Activated T-cell treated with anti-CD3 and anti-CD28 coated beads, Interleukin-2, amount 50 U/mL, for 72 hours (primary cell): ENCODE measurements at regions not wholly inside any gene's neighbourhood (a gene's known extent, or its start where the extent isn't known, plus 50 kb on each side); places are given as distances from the start of the nearest gene placed in this dataset.
"Not testable (repeated sequence)": the region's sequence is repeated elsewhere in the genome, so short reads cannot be mapped to it uniquely, and the experiment has no call there.

Experiments used
- ATAC-seq, 2 donors: fragments of 150-1000 bp; cut with Tn5 transposase; replicated peaks in 1 of 2; 2 replicates each; pipeline ENCODE4 v1.10.0; 2021; ENCODE audit warnings: moderate library complexity in 2 of 2, mild to moderate bottlenecking in 1 of 2
- DNase-seq, 2 donors: peaks; one replicate each; pipeline ENCODE4 v3.0.0; 2021 to 2022; ENCODE audit warnings: mixed read lengths in 1 of 2
- H3K27ac Mint-ChIP-seq: one replicate; pipeline ENCODE4 v1.8.0; 2022; ENCODE audit warnings: mild to moderate bottlenecking, moderate library complexity, mixed read lengths
- H3K27me3 Mint-ChIP-seq: one replicate; pipeline ENCODE4 v1.8.0; 2022; ENCODE audit warnings: low read depth, mixed read lengths
- H3K36me3 Mint-ChIP-seq, 2 donors: one replicate each; pipeline ENCODE4 v1.8.0; 2022; ENCODE audit warnings: mixed read lengths in 2 of 2, mild to moderate bottlenecking in 1 of 2; ENCODE audit not compliant: insufficient read depth in 2 of 2
- H3K4me1 Mint-ChIP-seq: one replicate; pipeline ENCODE4 v1.8.0; 2022; ENCODE audit warnings: low read depth, mixed read lengths
- H3K4me3 Mint-ChIP-seq, 2 donors: one replicate each; pipeline ENCODE4 v1.8.0; 2022; ENCODE audit warnings: mild to moderate bottlenecking in 2 of 2, mixed read lengths in 2 of 2, moderate library complexity in 2 of 2
- H3K9me3 Mint-ChIP-seq, 2 donors: one replicate each; pipeline ENCODE4 v1.8.0; 2022; ENCODE audit warnings: mixed read lengths in 2 of 2

GRCh38 chr7:81075150-81075549, 156.3 kb upstream of the SEMA3C start:
- H3K4me3 Mint-ChIP-seq = no peak overlapping the region
- H3K36me3 Mint-ChIP-seq = no peaks in the 10 kb centered on the region
- no peaks in the 10 kb centered on the region for H3K4me1 Mint-ChIP-seq
- ATAC-seq (no peak), DNase-seq (no peak)
- no peaks in the 10 kb centered on the region for H3K27me3 Mint-ChIP-seq
- H3K9me3 Mint-ChIP-seq = peaks cover 3 to 12% of the 10 kb centered on the region in 2 donors
- no peak overlapping the region for H3K27ac Mint-ChIP-seq

GRCh38 chr7:81074406-81074805, 155.6 kb upstream of the SEMA3C start:
- Mint-ChIP-seq H3K4me1 (no peaks in the 10 kb centered on the region), H3K27ac (no peak overlapping the region), H3K36me3 (no peaks in the 10 kb centered on the region), H3K9me3 (peaks cover 3 to 12% of the 10 kb centered on the region in 2 donors), H3K27me3 (no peaks in the 10 kb centered on the region), H3K4me3 (no peak overlapping the region)
- DNase-seq (no peak), ATAC-seq (no peak)

DNA sequence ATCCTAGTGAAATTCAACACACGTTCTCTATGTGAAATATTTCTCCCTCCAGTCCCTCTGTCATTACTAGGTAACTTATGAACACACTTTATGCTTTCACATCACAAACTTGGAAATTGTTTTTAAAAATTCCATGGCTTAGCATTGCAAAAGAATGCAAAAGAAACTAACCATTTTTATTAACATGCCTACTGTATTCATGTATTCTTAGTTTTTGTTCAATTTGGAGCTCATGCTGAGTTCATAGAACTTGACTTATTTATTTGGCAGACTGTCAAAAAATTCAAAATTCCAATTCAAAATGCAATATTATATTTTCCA, 155.0 kb upstream of the SEMA3C start:
- Mint-ChIP-seq H3K27ac (no peak overlapping the region), H3K9me3 (peaks cover 3 to 12% of the 10 kb centered on the region in 2 donors), H3K4me1 (no peaks in the 10 kb centered on the region), H3K27me3 (no peaks in the 10 kb centered on the region), H3K4me3 (no peak overlapping the region), H3K36me3 (no peaks in the 10 kb centered on the region)
- DNase-seq (no peak), ATAC-seq (no peak)

GRCh38 chr7:81070956-81071355, 152.1 kb upstream of the SEMA3C start:
- no peaks in the 10 kb centered on the region for H3K36me3 Mint-ChIP-seq
- H3K9me3 Mint-ChIP-seq = peaks cover 3 to 6% of the 10 kb centered on the region in 2 donors
- no peaks in the 10 kb centered on the region for H3K4me1 Mint-ChIP-seq
- DNase-seq = no peak
- H3K27me3 Mint-ChIP-seq = no peaks in the 10 kb centered on the region
- ATAC-seq = no peak
- H3K4me3 Mint-ChIP-seq = no peak overlapping the region
- H3K27ac Mint-ChIP-seq = no peak overlapping the region

GRCh38 chr7:81066797-81067196, 147.9 kb upstream of the SEMA3C start:
- Mint-ChIP-seq H3K4me3 (no peak overlapping the region), H3K27me3 (no peaks in the 10 kb centered on the region), H3K4me1 (no peaks in the 10 kb centered on the region), H3K36me3 (no peaks in the 10 kb centered on the region), H3K9me3 (peaks cover 0 to under 1% of the 10 kb centered on the region in 2 donors), H3K27ac (no peak overlapping the region)
- DNase-seq (no peak), ATAC-seq (no peak)

DNA sequence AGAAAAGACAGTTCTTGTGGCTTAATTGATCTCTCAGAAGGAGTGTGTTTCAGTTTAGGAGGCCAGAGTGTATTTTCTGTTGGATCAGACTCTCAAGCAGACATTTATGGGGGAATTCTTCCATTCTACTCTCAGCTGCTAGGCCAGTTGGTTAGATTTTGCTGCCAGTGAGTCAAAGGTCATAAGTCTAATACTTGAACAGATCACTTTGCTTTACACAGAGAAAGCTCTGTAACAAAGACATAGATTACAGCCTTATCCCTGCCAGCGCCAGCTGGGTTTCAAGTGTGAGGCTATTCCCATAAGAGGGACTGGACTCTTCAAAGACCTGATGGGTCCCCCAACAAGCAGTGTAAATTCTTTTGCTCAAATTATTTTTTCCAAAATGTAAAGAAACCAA, 145.6 kb upstream of the SEMA3C start:
- Mint-ChIP-seq H3K27ac (no peak overlapping the region), H3K4me3 (no peak overlapping the region), H3K9me3 (peaks cover 0 to 1% of the 10 kb centered on the region in 2 donors), H3K4me1 (no peaks in the 10 kb centered on the region), H3K27me3 (no peaks in the 10 kb centered on the region), H3K36me3 (no peaks in the 10 kb centered on the region)
- DNase-seq (no peak), ATAC-seq (no peak)

DNA sequence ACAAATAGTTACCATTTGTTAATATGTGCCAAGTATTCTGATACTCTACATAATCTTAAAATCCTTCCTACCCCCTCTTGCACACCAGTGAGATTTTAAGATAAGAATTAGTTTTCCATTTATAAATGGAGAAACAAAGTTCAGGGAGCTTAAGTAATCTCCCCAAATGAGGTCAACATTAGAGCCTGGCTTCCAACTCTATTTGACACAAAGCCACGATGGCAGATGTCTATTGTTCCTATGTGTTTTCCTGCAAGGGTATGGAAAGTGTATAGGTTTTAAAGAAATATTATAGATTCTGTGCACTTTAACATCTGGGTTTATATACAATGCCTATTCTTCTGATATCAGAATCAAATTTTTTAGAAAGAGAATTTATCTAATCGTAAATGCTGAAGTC, 143.9 kb upstream of the SEMA3C start:
- DNase-seq (no peak), ATAC-seq (no peak)
- no peak overlapping the region for H3K27ac Mint-ChIP-seq
- no peaks in the 10 kb centered on the region for H3K27me3 Mint-ChIP-seq
- no peak overlapping the region for H3K4me3 Mint-ChIP-seq
- no peaks in the 10 kb centered on the region for H3K36me3 Mint-ChIP-seq
- H3K4me1 Mint-ChIP-seq = no peaks in the 10 kb centered on the region
- peaks cover 0 to 1% of the 10 kb centered on the region in 2 donors for H3K9me3 Mint-ChIP-seq

DNA sequence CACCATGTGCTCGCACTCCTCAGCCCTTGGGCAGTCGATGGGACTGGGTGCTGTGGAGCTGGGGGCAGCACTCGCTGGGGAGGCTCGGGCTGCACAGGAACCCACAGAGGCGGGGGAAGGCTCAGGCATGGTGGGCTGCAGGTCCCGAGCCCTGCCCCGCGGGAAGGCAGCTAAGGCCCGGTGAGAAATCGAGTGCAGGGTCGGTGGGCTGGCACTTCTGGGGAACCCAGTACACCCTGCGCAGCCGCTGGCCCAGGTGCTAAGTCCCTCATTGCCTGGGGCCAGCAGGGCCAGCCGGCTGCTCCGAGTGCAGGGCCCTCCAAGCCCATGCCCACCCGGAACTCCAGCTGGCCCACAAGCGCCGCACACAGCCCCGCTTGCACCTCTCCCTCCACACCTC, 138.6 kb upstream of the SEMA3C start:
- not testable (repeated sequence) for H3K27ac Mint-ChIP-seq, DNase-seq, H3K4me1 Mint-ChIP-seq, H3K9me3 Mint-ChIP-seq, H3K27me3 Mint-ChIP-seq, ATAC-seq, H3K4me3 Mint-ChIP-seq, H3K36me3 Mint-ChIP-seq

GRCh38 chr7:81053623-81054022, 134.8 kb upstream of the SEMA3C start:
- ATAC-seq (no peak), DNase-seq (no peak)
- peaks cover 0 to 4% of the 10 kb centered on the region in 2 donors for H3K36me3 Mint-ChIP-seq
- no peak overlapping the region for H3K4me3 Mint-ChIP-seq
- no peak overlapping the region for H3K27ac Mint-ChIP-seq
- no peaks in the 10 kb centered on the region for H3K4me1 Mint-ChIP-seq
- peaks cover 5 to 7% of the 10 kb centered on the region in 2 donors for H3K9me3 Mint-ChIP-seq
- no peaks in the 10 kb centered on the region for H3K27me3 Mint-ChIP-seq

DNA sequence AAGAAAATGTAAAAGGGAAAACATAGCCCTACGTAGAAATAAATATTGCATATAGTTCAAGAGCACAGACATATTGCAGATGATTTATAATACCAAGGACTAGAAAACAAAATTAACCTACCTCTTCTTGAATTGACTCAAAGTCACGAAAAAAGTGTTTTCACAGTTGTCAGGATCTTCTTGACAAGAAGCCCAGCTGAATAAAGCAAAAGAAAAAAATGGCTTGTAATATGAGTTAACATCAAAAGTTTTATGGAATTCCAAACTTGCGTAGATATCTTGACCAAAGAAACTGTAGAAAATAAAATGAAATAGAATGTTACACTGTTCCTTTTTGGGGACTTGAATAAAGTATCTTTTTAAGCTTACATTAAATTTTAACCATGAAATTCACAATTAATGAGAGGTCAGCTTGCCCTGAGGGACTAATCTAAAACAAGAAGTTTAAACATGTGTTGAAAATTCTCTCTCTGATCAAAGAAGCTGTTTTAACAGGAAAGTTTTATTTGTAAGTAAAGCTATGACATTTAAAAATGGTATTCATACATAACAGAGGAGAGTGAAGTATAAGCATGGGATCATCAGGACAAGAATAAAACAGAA, 133.1 kb upstream of the SEMA3C start:
- Mint-ChIP-seq H3K36me3 (peaks cover 0 to 4% of the 10 kb centered on the region in 2 donors), H3K27ac (no peak overlapping the region), H3K4me3 (no peak overlapping the region), H3K9me3 (peaks cover 7 to 8% of the 10 kb centered on the region in 2 donors), H3K27me3 (no peaks in the 10 kb centered on the region), H3K4me1 (no peaks in the 10 kb centered on the region)
- ATAC-seq = no peak
- no peak for DNase-seq

GRCh38 chr7:81045491-81046030, 126.7 kb upstream of the SEMA3C start:
- Mint-ChIP-seq H3K4me3 (no peak overlapping the region), H3K27ac (no peak overlapping the region), H3K4me1 (no peaks in the 10 kb centered on the region), H3K36me3 (peaks cover 0 to 2% of the 10 kb centered on the region in 2 donors), H3K9me3 (peaks cover 9 to 14% of the 10 kb centered on the region in 2 donors), H3K27me3 (no peaks in the 10 kb centered on the region)
- ATAC-seq = no peak
- DNase-seq = no peak

DNA sequence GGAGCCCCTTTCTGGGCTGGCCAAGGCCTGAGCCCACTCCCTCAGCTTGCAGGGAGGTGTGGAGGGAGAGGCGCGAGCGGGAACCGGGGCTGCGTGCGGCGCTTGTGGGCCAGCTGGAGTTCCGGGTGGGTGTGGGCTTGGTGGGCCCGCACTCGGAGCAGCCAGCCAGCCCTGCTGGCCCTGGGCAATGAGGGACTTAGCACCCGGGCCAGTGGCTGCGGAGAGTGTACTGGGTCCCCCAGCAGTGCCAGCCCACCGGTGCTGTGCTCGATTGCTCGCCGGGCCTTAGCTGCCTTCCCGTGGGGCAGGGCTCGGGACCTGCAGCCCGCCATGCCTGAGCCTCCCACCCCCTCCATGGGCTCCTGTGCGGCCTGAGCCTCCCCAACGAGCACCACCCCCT, 123.8 kb upstream of the SEMA3C start:
- H3K4me3 Mint-ChIP-seq, ATAC-seq, H3K27me3 Mint-ChIP-seq, H3K4me1 Mint-ChIP-seq, DNase-seq, H3K36me3 Mint-ChIP-seq, H3K27ac Mint-ChIP-seq: not testable (repeated sequence)
- H3K9me3 Mint-ChIP-seq = peaks cover 4 to 13% of the 10 kb centered on the region in 2 donors

GRCh38 chr7:81040496-81040895, 121.6 kb upstream of the SEMA3C start:
- ATAC-seq = no peak
- H3K4me3 Mint-ChIP-seq = no peak overlapping the region
- H3K4me1 Mint-ChIP-seq = no peaks in the 10 kb centered on the region
- no peak overlapping the region for H3K27ac Mint-ChIP-seq
- DNase-seq = no peak
- H3K27me3 Mint-ChIP-seq = no peaks in the 10 kb centered on the region
- H3K36me3 Mint-ChIP-seq = no peaks in the 10 kb centered on the region
- peaks cover 4 to 10% of the 10 kb centered on the region in 2 donors for H3K9me3 Mint-ChIP-seq

- DNase-seq (no peak), ATAC-seq (no peak)
- H3K9me3 Mint-ChIP-seq = peaks cover 3 to 10% of the 10 kb centered on the region in 2 donors
- no peaks in the 10 kb centered on the region for H3K36me3 Mint-ChIP-seq
- H3K4me3 Mint-ChIP-seq = no peak overlapping the region
- H3K4me1 Mint-ChIP-seq = no peaks in the 10 kb centered on the region
- no peak overlapping the region for H3K27ac Mint-ChIP-seq
- H3K27me3 Mint-ChIP-seq = no peaks in the 10 kb centered on the region
These were observed 118.0 kb upstream of the SEMA3C start for GRCh38 chr7:81036871-81037270.
